ENCODE measurements at regions not wholly inside any gene's neighbourhood (a gene's known extent, or its start where the extent isn't known, plus 50 kb on each side); places are given as distances from the start of the nearest gene placed in this dataset.

- no peak for DNase-seq (ENCODE audit: low spot score)
Measured at GRCh38 chr6:163694072-163694471, 279.6 kb downstream of the QKI start.

- no peak for DNase-seq (ENCODE audit: low spot score)
Measured at GRCh38 chr6:163691049-163691448, 276.5 kb downstream of the QKI start.

- no peak for DNase-seq (ENCODE audit: low spot score)
Measured at GRCh38 chr6:163688739-163689362, 274.3 kb downstream of the QKI start.

- DNase-seq (ENCODE audit: low spot score) = no peak
Measured at GRCh38 chr6:163687075-163687474, 272.6 kb downstream of the QKI start.

- no peak for DNase-seq (ENCODE audit: low spot score)
Measured at GRCh38 chr6:163686301-163686700, 271.8 kb downstream of the QKI start.

GRCh38 chr6:163683105-163683622, 268.6 kb downstream of the QKI start:
- no peak for DNase-seq (ENCODE audit: low spot score)

GRCh38 chr6:163679753-163680152, 265.2 kb downstream of the QKI start:
- DNase-seq (ENCODE audit: low spot score) = no peak

- no peak for DNase-seq (ENCODE audit: low spot score)
Measured at GRCh38 chr6:163679012-163679660, 264.6 kb downstream of the QKI start.

GRCh38 chr6:163675611-163676010, 261.1 kb downstream of the QKI start:
- DNase-seq (ENCODE audit: low spot score) = no peak

GRCh38 chr6:163672710-163673109, 258.2 kb downstream of the QKI start:
- no peak for DNase-seq (ENCODE audit: low spot score)

GRCh38 chr6:163671791-163672190, 257.3 kb downstream of the QKI start:
- no peak for DNase-seq (ENCODE audit: low spot score)

GRCh38 chr6:163671355-163671754, 256.8 kb downstream of the QKI start:
- no peak for DNase-seq (ENCODE audit: low spot score)

- no peak for DNase-seq (ENCODE audit: low spot score)
Measured at GRCh38 chr6:163670336-163670735, 255.8 kb downstream of the QKI start.

- DNase-seq (ENCODE audit: low spot score) = no peak
Measured at GRCh38 chr6:163668061-163668426, 253.5 kb downstream of the QKI start.

- no peak for DNase-seq (ENCODE audit: low spot score)
Measured at GRCh38 chr6:163667372-163668060, 253.0 kb downstream of the QKI start.

GRCh38 chr6:163665464-163665863, 250.9 kb downstream of the QKI start:
- DNase-seq (ENCODE audit: low spot score) = no peak

- DNase-seq (ENCODE audit: low spot score) = no peak
Measured at GRCh38 chr6:163663575-163663974, 249.1 kb downstream of the QKI start.

- DNase-seq (ENCODE audit: low spot score) = no peak
Measured at GRCh38 chr6:163662604-163663225, 248.2 kb downstream of the QKI start.

- no peak for DNase-seq (ENCODE audit: low spot score)
Measured at GRCh38 chr6:163661272-163661671, 246.8 kb downstream of the QKI start.

- DNase-seq (ENCODE audit: low spot score) = no peak
Measured at GRCh38 chr6:163659803-163660202, 245.3 kb downstream of the QKI start.

- DNase-seq (ENCODE audit: low spot score) = no peak
Measured at GRCh38 chr6:163655217-163656121, 241.0 kb downstream of the QKI start.
